OCI-LY1 (cell line): ENCODE measurements at regions not wholly inside any gene's neighbourhood (a gene's known extent, or its start where the extent isn't known, plus 50 kb on each side); places are given as distances from the start of the nearest gene placed in this dataset.
"Not testable (repeated sequence)": the region's sequence is repeated elsewhere in the genome, so short reads cannot be mapped to it uniquely, and the experiment has no call there.

Experiments used
- H2AFZ ChIP-seq: fragments of 200-600 bp; sonication (generic), shearing (Covaris generic); 2 replicates; pipeline ENCODE4 v1.6.0; 2014; ENCODE audit warnings: antibody characterized with exemption, mild to moderate bottlenecking, low read length
- H3F3A ChIP-seq: fragments of 200-600 bp; sonication (generic), shearing (Covaris generic); 2 replicates; pipeline ENCODE4 v1.6.0; 2014; ENCODE audit warnings: mild to moderate bottlenecking, antibody characterized with exemption, low read length, moderate library complexity; ENCODE audit not compliant: insufficient read depth
- H3K27ac ChIP-seq: fragments of 200-600 bp; sonication (generic); 2 replicates; pipeline ENCODE4 v1.5.1; 2014; ENCODE audit warnings: low read length, mixed run types, mild to moderate bottlenecking, low read depth; ENCODE audit not compliant: poor library complexity, severe bottlenecking
- H3K27me3 ChIP-seq: fragments of 200-600 bp; sonication (generic); 2 replicates; pipeline ENCODE4 v1.6.0; 2014; ENCODE audit warnings: antibody characterized with exemption, mild to moderate bottlenecking, low read length, moderate library complexity; ENCODE audit not compliant: insufficient read depth
- H3K36me3 ChIP-seq: fragments of 200-600 bp; sonication (generic); 2 replicates; pipeline ENCODE4 v1.6.1; 2014; ENCODE audit warnings: mild to moderate bottlenecking, antibody characterized with exemption, low read length, moderate library complexity, mixed read lengths; ENCODE audit not compliant: insufficient read depth
- H3K4me1 ChIP-seq: fragments of 200-600 bp; sonication (generic); 2 replicates; pipeline ENCODE4 v1.5.1; 2014; ENCODE audit warnings: mild to moderate bottlenecking, low read length, moderate library complexity; ENCODE audit not compliant: insufficient read depth, severe bottlenecking
- H3K4me2 ChIP-seq: fragments of 200-600 bp; sonication (generic), shearing (Covaris generic); 2 replicates; pipeline ENCODE4 v1.6.1; 2014; ENCODE audit warnings: low read length
- H3K4me3 ChIP-seq: fragments of 200-600 bp; sonication (generic); 2 replicates; pipeline ENCODE4 v1.5.1; 2014; ENCODE audit warnings: low read length, low read depth, mild to moderate bottlenecking, mixed read lengths; ENCODE audit not compliant: poor library complexity, severe bottlenecking
- H3K79me2 ChIP-seq: fragments of 200-600 bp; shearing (Covaris generic); 2 replicates; pipeline ENCODE4 v1.6.1; 2016; ENCODE audit warnings: mixed run types, low read length, mixed read lengths; ENCODE audit not compliant: insufficient read depth
- H3K9ac ChIP-seq: fragments of 200-600 bp; sonication (generic), shearing (Covaris generic); 2 replicates; pipeline ENCODE4 v1.6.1; 2014; ENCODE audit warnings: mild to moderate bottlenecking, low read length, mixed read lengths
- H3K9me2 ChIP-seq: fragments of 200-600 bp; sonication (generic), shearing (Covaris generic); 2 replicates; pipeline ENCODE4 v1.6.1; 2014; ENCODE audit warnings: low read depth, mild to moderate bottlenecking, low read length, mixed read lengths
- H3K9me3 ChIP-seq: fragments of 200-600 bp; shearing (Covaris generic); 2 replicates; pipeline ENCODE4 v1.6.1; 2014; ENCODE audit warnings: low read length, mixed read lengths
- H4K20me1 ChIP-seq: fragments of 200-600 bp; sonication (generic), shearing (Covaris generic); 2 replicates; pipeline ENCODE4 v1.6.0; 2016; ENCODE audit warnings: mild to moderate bottlenecking, low read length; ENCODE audit not compliant: insufficient read depth
- CTCF ChIP-seq: fragments of 200-600 bp; sonication (generic), shearing (Covaris generic); IDR thresholded peaks from 2 replicates; pipeline ENCODE4 v1.5.1; 2017; ENCODE audit warnings: mild to moderate bottlenecking, antibody characterized with exemption, low read length, moderate library complexity, mixed read lengths
- EZH2 ChIP-seq: fragments of 200-600 bp; sonication (generic), shearing (Covaris generic); IDR thresholded peaks from 2 replicates; pipeline ENCODE4 v1.8.0; 2017; ENCODE audit warnings: borderline replicate concordance, mixed run types, mild to moderate bottlenecking, antibody characterized with exemption, low read length, moderate library complexity, mixed read lengths

GRCh38 chr1:10920063-10920626 lies 92.3 kb upstream of the TARDBP start:
- no peak for TF ChIP-seq CTCF
- TF ChIP-seq EZH2: no peak
- no peak overlapping the region for H3K9ac ChIP-seq

DNA sequence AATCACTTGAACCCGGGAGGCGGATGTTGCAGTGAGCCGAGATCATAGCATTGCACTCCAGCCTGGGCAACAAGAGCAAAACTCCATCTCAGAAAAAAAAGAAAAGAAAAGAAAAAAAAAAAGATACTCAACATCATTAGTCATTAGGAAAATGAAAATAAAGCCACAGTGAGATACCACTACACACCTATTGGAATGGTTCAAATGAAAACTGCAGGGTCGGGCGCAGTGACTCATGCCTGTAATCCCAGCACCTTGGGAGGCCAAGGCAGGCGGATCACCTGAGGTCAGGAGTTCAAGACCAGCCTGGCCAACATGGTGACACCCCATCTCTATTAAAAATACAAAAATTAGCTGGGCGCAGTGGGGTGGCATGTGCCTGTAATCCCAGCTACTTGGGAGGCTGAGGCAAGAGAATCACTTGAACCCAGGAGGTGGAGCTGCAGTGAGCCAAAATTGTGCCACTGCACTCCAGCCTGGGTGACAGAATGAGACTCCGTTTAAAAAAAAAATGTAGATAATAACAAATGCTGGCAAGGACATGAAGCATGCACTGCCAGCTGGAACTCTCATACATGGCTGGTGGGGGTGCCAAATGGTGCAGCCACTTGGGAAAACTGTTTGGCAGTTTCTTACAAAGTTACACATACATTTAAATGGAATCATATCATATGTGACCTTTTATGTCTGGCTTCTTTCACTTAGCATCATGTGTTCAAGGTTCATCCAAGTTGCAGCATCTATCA lies 90.0 kb upstream of the TARDBP start:
- not testable (repeated sequence) for H3K4me1 ChIP-seq, H3K4me2 ChIP-seq, H3K36me3 ChIP-seq, H3K27me3 ChIP-seq, H3F3A ChIP-seq, H3K9me3 ChIP-seq, H2AFZ ChIP-seq, H3K9me2 ChIP-seq, H4K20me1 ChIP-seq, H3K79me2 ChIP-seq, H3K27ac ChIP-seq, H3K4me3 ChIP-seq, H3K9ac ChIP-seq

More at GRCh38 chr1:10920063-10920626, 92.3 kb upstream of the TARDBP start:
- H3K79me2 ChIP-seq: no peaks in the 10 kb centered on the region
- no peaks in the 10 kb centered on the region for H3K9me2 ChIP-seq
- no peak overlapping the region for H2AFZ ChIP-seq
- H3K27ac ChIP-seq: no peak overlapping the region
- H3K4me2 ChIP-seq: no peak overlapping the region
- no peak overlapping the region for H3K4me3 ChIP-seq
- H4K20me1 ChIP-seq: no peaks in the 10 kb centered on the region
- H3K36me3 ChIP-seq: no peaks in the 10 kb centered on the region
- 0 out of 2 replicates have a peak, but pooled peaks cover 3% of the 10 kb centered on the region for H3K9me3 ChIP-seq
- H3K27me3 ChIP-seq: no peaks in the 10 kb centered on the region
- H3F3A ChIP-seq: no peaks in the 10 kb centered on the region
- no peaks in the 10 kb centered on the region for H3K4me1 ChIP-seq

DNA sequence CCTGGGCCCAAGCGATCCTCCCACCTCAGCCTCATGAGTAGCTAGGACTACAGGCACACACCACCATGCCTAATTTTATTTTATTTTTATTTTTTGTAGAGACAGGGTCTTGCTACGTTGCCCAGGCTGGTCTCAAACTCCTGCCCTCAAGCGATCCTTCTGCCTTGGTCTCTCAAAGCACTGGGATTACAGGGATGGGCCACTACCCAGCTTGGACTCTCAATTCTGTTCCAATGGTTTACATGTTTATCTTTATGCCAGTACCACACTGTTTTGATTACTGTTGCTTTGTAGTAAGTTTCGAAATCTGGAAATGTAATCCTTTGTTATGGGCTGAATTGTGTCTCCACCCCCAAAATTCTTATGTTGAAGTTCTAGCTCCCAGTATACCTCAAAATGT lies 88.4 kb upstream of the TARDBP start:
- Histone ChIP-seq H3F3A (no peaks in the 10 kb centered on the region), H3K4me2 (no peak overlapping the region), H3K27ac (no peak overlapping the region), H4K20me1 (no peaks in the 10 kb centered on the region), H3K9ac (no peak overlapping the region), H3K4me1 (no peaks in the 10 kb centered on the region), H3K27me3 (peaks cover 6% of the 10 kb centered on the region; the same call in 1 of the 2 replicates), H3K9me3 (0 out of 2 replicates have a peak, but pooled peaks cover 10% of the 10 kb centered on the region), H2AFZ (no peak overlapping the region), H3K36me3 (no peaks in the 10 kb centered on the region), H3K79me2 (no peaks in the 10 kb centered on the region), H3K9me2 (no peaks in the 10 kb centered on the region), H3K4me3 (no peak overlapping the region)
- TF ChIP-seq EZH2 (no peak), CTCF (no peak)

GRCh38 chr1:10928654-10929053 lies 83.8 kb upstream of the TARDBP start:
- TF ChIP-seq EZH2 (no peak), CTCF (no peak)
- Histone ChIP-seq H3K4me3 (no peak overlapping the region), H3K79me2 (no peaks in the 10 kb centered on the region), H3K9me2 (no peaks in the 10 kb centered on the region), H2AFZ (no peak overlapping the region), H3K9me3 (0 out of 2 replicates have a peak, but pooled peaks cover 10% of the 10 kb centered on the region), H3K4me2 (no peak overlapping the region), H4K20me1 (no peaks in the 10 kb centered on the region), H3K27ac (no peak overlapping the region), H3K4me1 (no peaks in the 10 kb centered on the region), H3K9ac (no peak overlapping the region), H3K36me3 (no peaks in the 10 kb centered on the region), H3K27me3 (peaks cover 8% of the 10 kb centered on the region; the same call in 1 of the 2 replicates), H3F3A (no peaks in the 10 kb centered on the region)
